DND-41 (cell line): ENCODE measurements at regions not wholly inside any gene's neighbourhood (a gene's known extent, or its start where the extent isn't known, plus 50 kb on each side); places are given as distances from the start of the nearest gene placed in this dataset.

ENCODE experiments used
- ATAC-seq: fragments of 200-7000 bp; cut with Tn5 transposase; 3 replicates; pipeline ENCODE4 v1.9.1; 2021; ENCODE audit warnings: low read depth; ENCODE audit not compliant: insufficient read depth
- DNase-seq: peaks from one replicate; pipeline ENCODE4 v3.0.0-alpha.2; 2020
- H2AFZ ChIP-seq: 2 replicates; pipeline ENCODE4 v1.6.0; 2012; ENCODE audit warnings: low read depth, low read length
- H3K27ac ChIP-seq: 2 replicates; pipeline ENCODE4 v1.5.1; 2012; ENCODE audit warnings: low read length, inconsistent platforms
- H3K27me3 ChIP-seq: fragments of 200-600 bp; sonication (generic); 2 replicates; pipeline ENCODE4 v1.6.0; 2012; ENCODE audit warnings: low read length, mild to moderate bottlenecking, inconsistent platforms; ENCODE audit not compliant: insufficient read depth, poor library complexity
- H3K36me3 ChIP-seq: 2 replicates; pipeline ENCODE4 v1.5.1; 2012; ENCODE audit warnings: low read length, inconsistent platforms; ENCODE audit not compliant: insufficient read depth
- H3K4me1 ChIP-seq: 2 replicates; pipeline ENCODE4 v1.5.1; 2012; ENCODE audit warnings: mild to moderate bottlenecking, low read length; ENCODE audit not compliant: insufficient read depth
- H3K4me2 ChIP-seq: 2 replicates; pipeline ENCODE4 v1.6.0; 2012; ENCODE audit warnings: mild to moderate bottlenecking, moderate library complexity, low read length, inconsistent platforms; ENCODE audit not compliant: insufficient read depth
- H3K4me3 ChIP-seq, 2 experiments: fragments of 200-600 bp in 1 of 2; shearing (Covaris generic) in 1 of 2; 2 replicates each; pipeline ENCODE4 v1.5.1; 2012 to 2016; ENCODE audit warnings: inconsistent platforms in 2 of 2, low read length in 2 of 2, mild to moderate bottlenecking in 2 of 2, low read depth in 1 of 2, moderate library complexity in 1 of 2
- H3K79me2 ChIP-seq: 2 replicates; pipeline ENCODE4 v1.6.0; 2012; ENCODE audit warnings: low read length, inconsistent platforms; ENCODE audit not compliant: insufficient read depth
- H3K9ac ChIP-seq: 2 replicates; pipeline ENCODE4 v1.6.0; 2012; ENCODE audit warnings: low read depth, mild to moderate bottlenecking, inconsistent platforms, low read length, moderate library complexity
- H3K9me3 ChIP-seq: 2 replicates; pipeline ENCODE4 v1.5.1; 2012; ENCODE audit warnings: low read length, moderate library complexity, mild to moderate bottlenecking, inconsistent platforms; ENCODE audit not compliant: insufficient read depth, severe bottlenecking
- H4K20me1 ChIP-seq: 2 replicates; pipeline ENCODE4 v1.6.0; 2012; ENCODE audit warnings: low read length; ENCODE audit not compliant: insufficient read depth
- EZH2 ChIP-seq: IDR thresholded peaks from 3 replicates; pipeline ENCODE4 v1.6.1; 2012; ENCODE audit warnings: borderline replicate concordance, low read depth, mild to moderate bottlenecking, moderate library complexity, low read length, inconsistent platforms; ENCODE audit not compliant: severe bottlenecking
- TF ChIP-seq, protein P1 (sequence below): IDR thresholded peaks from 2 replicates; pipeline ENCODE4 v1.5.1; 2012; ENCODE audit warnings: borderline replicate concordance, low read length, moderate library complexity, mild to moderate bottlenecking; ENCODE audit not compliant: poor library complexity, severe bottlenecking; ENCODE audit errors: extremely low read depth

DNA sequence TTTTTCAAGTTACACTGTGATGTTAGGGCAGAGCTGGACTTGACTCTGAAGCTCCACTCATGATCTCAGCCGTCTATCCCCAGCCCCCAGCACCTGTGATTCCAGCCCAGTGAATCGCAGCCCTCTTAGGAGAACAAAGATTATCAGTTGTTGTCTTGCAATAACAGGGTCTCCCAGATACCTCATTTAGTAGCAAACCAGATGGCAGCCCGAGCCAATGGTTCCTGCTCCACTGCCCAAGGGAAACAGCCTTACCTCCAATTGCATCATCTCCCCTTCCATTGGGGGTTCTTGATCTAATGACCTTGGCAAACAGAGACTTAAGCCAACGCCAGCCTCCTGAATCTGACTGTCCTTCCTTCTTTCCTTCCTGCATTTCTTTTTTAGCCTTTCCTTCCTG, 371.2 kb downstream of the BCL11B start:
- ATAC-seq (no peak), DNase-seq (no peak)
- Histone ChIP-seq H3K36me3 (no peaks in the 10 kb centered on the region), H3K9me3 (no peaks in the 10 kb centered on the region), H3K4me1 (peaks cover 2% of the 10 kb centered on the region; the same call in 1 of the 2 replicates), H3K4me2 (no peak overlapping the region), H4K20me1 (no peaks in the 10 kb centered on the region), H3K9ac (no peak overlapping the region), H3K4me3 (no peak overlapping the region), H3K79me2 (no peaks in the 10 kb centered on the region), H2AFZ (no peak overlapping the region; the same call in 1 of the 2 replicates), H3K27me3 (no peaks in the 10 kb centered on the region), H3K27ac (no peak overlapping the region)
- no peak for TF ChIP-seq EZH2
- TF ChIP-seq, protein P1, sequence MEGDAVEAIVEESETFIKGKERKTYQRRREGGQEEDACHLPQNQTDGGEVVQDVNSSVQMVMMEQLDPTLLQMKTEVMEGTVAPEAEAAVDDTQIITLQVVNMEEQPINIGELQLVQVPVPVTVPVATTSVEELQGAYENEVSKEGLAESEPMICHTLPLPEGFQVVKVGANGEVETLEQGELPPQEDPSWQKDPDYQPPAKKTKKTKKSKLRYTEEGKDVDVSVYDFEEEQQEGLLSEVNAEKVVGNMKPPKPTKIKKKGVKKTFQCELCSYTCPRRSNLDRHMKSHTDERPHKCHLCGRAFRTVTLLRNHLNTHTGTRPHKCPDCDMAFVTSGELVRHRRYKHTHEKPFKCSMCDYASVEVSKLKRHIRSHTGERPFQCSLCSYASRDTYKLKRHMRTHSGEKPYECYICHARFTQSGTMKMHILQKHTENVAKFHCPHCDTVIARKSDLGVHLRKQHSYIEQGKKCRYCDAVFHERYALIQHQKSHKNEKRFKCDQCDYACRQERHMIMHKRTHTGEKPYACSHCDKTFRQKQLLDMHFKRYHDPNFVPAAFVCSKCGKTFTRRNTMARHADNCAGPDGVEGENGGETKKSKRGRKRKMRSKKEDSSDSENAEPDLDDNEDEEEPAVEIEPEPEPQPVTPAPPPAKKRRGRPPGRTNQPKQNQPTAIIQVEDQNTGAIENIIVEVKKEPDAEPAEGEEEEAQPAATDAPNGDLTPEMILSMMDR = no peak

DNA sequence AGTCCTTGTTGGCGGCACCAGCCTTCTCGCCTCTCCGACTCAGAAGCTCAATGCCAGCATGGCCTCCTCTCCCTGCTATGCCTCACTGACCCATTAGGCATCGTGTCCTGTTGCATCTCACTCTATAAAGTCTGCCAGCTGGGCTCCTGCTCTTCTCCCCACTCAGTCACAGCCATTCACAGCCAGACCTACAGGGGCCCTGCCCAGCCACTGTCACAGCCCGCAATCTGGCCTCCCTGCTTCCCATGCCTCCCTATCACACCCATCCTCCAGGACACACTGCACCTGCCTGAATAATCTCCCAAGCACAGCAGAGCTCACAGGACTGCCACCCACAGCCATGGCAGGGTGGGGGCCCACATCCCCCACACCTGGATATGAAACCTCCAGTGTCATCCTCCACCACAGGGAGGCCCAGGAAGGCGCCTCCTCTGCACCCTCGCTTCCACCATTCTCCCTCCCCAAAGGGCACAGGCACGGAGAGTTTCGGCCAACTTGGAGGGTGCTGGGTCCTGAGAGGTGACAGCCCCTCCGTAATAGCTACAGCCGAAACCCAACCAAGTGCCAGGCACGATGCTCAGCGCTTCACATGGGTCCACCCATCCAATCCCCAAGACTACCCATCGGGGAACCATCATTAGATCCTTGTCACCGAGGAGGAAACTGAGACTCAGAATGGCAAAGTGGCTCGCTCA, 370.3 kb downstream of the BCL11B start:
- TF ChIP-seq EZH2 = no peak
- TF ChIP-seq, protein P1 = no peak
- DNase-seq (no peak), ATAC-seq (no peak)
- H3K27ac ChIP-seq = no peak overlapping the region
- no peaks in the 10 kb centered on the region for H4K20me1 ChIP-seq
- H3K9ac ChIP-seq = no peak overlapping the region
- no peak overlapping the region for H3K4me2 ChIP-seq
- no peak overlapping the region for H3K4me3 ChIP-seq
- H3K79me2 ChIP-seq = no peaks in the 10 kb centered on the region
- H3K27me3 ChIP-seq = no peaks in the 10 kb centered on the region
- no peak overlapping the region for H2AFZ ChIP-seq
- peaks cover 2% of the 10 kb centered on the region; the same call in 1 of the 2 replicates for H3K4me1 ChIP-seq
- H3K9me3 ChIP-seq = no peaks in the 10 kb centered on the region
- H3K36me3 ChIP-seq = no peaks in the 10 kb centered on the region

DNA sequence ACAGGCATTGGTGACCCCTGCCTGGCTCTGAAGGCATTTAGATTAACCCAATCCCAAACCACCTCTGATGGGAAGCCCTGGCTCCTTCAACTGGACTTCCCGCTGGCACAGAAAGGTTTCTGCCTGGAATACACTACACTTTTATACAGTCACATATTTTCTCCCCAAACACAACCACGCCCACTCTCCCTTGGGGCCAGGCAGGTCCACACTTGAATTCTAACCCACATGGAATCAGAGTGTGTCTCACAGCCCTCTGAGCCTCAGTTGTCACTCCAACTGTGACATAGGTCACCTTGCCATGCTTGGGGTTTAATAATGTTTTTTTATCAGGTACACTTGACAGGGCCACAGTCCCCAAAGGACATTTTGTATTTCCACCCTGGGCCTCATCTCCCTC, 368.6 kb downstream of the BCL11B start:
- H3K4me1 ChIP-seq = peaks cover 2% of the 10 kb centered on the region; the same call in 1 of the 2 replicates

More for the DNA sequence above, 368.6 kb downstream of the BCL11B start:
- Histone ChIP-seq H2AFZ (no peak overlapping the region), H3K9ac (no peak overlapping the region), H3K4me3 (no peak overlapping the region), H3K27ac (no peak overlapping the region), H3K27me3 (no peaks in the 10 kb centered on the region), H3K4me2 (no peak overlapping the region), H3K9me3 (no peaks in the 10 kb centered on the region), H4K20me1 (no peaks in the 10 kb centered on the region), H3K79me2 (no peaks in the 10 kb centered on the region), H3K36me3 (no peaks in the 10 kb centered on the region)
- no peak for ATAC-seq
- TF ChIP-seq EZH2 = no peak
- TF ChIP-seq, protein P1 = no peak
- DNase-seq = no peak
